GM12864 (cell line): ENCODE measurements at regions not wholly inside any gene's neighbourhood (a gene's known extent, or its start where the extent isn't known, plus 50 kb on each side); places are given as distances from the start of the nearest gene placed in this dataset.

ENCODE experiments used
- DNase-seq: peaks from one replicate; pipeline ENCODE4 v3.0.0-alpha.2; 2011; ENCODE audit warnings: low read depth
- H3K4me3 ChIP-seq: 2 replicates; pipeline ENCODE4 v1.5.1; 2011; ENCODE audit warnings: mild to moderate bottlenecking, low read depth, low read length, control low read depth
- CTCF ChIP-seq: IDR thresholded peaks from 2 replicates; pipeline ENCODE4 v1.5.1; 2011; ENCODE audit warnings: low read depth, mild to moderate bottlenecking, moderate library complexity, low read length, control low read depth, inconsistent platforms; ENCODE audit errors: missing control alignments

GRCh38 chr4:136796953-136797352 is 735.3 kb downstream of the PCDH18 start:
- DNase-seq, result no peak
- TF ChIP-seq CTCF, result no peak
- no peak overlapping the region for H3K4me3 ChIP-seq

GRCh38 chr4:136793848-136794247 is 738.4 kb downstream of the PCDH18 start:
- no peak for TF ChIP-seq CTCF
- no peak for DNase-seq
- H3K4me3 ChIP-seq, result no peak overlapping the region

- H3K4me3 ChIP-seq, result no peak overlapping the region
- DNase-seq, result no peak
- no peak for TF ChIP-seq CTCF
Measured at GRCh38 chr4:136784326-136784725, 748.0 kb downstream of the PCDH18 start.

- no peak overlapping the region for H3K4me3 ChIP-seq
- no peak for TF ChIP-seq CTCF
- DNase-seq, result no peak
Measured at GRCh38 chr4:136769717-136770116, 762.6 kb downstream of the PCDH18 start.

- TF ChIP-seq CTCF, result no peak
- DNase-seq, result no peak
- no peak overlapping the region for H3K4me3 ChIP-seq
Measured at GRCh38 chr4:136768925-136769275, 763.4 kb downstream of the PCDH18 start.

GRCh38 chr4:136768213-136768924 is 763.9 kb downstream of the PCDH18 start:
- no peak overlapping the region for H3K4me3 ChIP-seq
- TF ChIP-seq CTCF, result no peak
- DNase-seq, result no peak

- TF ChIP-seq CTCF, result no peak
- H3K4me3 ChIP-seq, result no peak overlapping the region
- DNase-seq, result no peak
Measured at GRCh38 chr4:136763919-136764318, 768.4 kb downstream of the PCDH18 start.
